IPS-18a (cell line): ENCODE measurements at regions not wholly inside any gene's neighbourhood (a gene's known extent, or its start where the extent isn't known, plus 50 kb on each side); places are given as distances from the start of the nearest gene placed in this dataset.
"Not testable (repeated sequence)": the region's sequence is repeated elsewhere in the genome, so short reads cannot be mapped to it uniquely, and the experiment has no call there.

Experiments used
- H3K27ac ChIP-seq: one replicate; pipeline ENCODE4 v1.5.1; 2013; ENCODE audit warnings: low read length
- H3K27me3 ChIP-seq: one replicate; pipeline ENCODE4 v1.6.1; 2013; ENCODE audit warnings: mild to moderate bottlenecking, low read length; ENCODE audit not compliant: control insufficient read depth, insufficient read depth
- H3K36me3 ChIP-seq: one replicate; pipeline ENCODE4 v1.6.1; 2013; ENCODE audit warnings: low read depth, low read length; ENCODE audit not compliant: control insufficient read depth
- H3K4me1 ChIP-seq: one replicate; pipeline ENCODE4 v1.6.1; 2013; ENCODE audit warnings: low read depth, low read length; ENCODE audit not compliant: control insufficient read depth
- H3K4me3 ChIP-seq: one replicate; pipeline ENCODE4 v1.5.1; 2013; ENCODE audit warnings: low read length
- H3K9ac ChIP-seq: one replicate; pipeline ENCODE4 v1.6.1; 2013; ENCODE audit warnings: mild to moderate bottlenecking, low read length, moderate library complexity
- H3K9me3 ChIP-seq: one replicate; pipeline ENCODE4 v1.6.1; 2013; ENCODE audit warnings: low read depth, low read length; ENCODE audit not compliant: control insufficient read depth

DNA sequence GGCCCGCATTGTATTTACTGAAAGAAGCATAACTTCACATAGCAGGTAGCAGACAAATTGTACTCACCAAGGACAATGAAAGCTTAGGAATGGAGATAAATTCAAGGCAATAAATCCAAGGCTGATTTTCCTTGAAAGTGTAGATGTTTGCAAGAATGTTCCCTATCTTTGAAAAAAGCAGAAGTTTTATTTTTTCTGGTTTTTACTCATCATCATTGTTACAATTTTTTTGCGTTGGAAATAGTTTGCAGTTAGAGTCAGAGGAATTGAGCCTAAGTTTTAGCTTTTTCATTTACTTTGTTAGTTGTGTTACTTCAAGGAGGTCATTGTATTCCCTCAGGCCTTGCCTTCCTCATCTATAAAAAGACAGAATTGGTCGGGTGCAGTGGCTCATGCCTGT lies 213.9 kb upstream of the TBL1XR1 start:
- Histone ChIP-seq H3K9ac (no peak overlapping the region), H3K27ac (no peak overlapping the region), H3K4me3 (no peak overlapping the region), H3K9me3 (no peaks in the 10 kb centered on the region), H3K27me3 (no peaks in the 10 kb centered on the region), H3K4me1 (no peaks in the 10 kb centered on the region), H3K36me3 (no peaks in the 10 kb centered on the region)

DNA sequence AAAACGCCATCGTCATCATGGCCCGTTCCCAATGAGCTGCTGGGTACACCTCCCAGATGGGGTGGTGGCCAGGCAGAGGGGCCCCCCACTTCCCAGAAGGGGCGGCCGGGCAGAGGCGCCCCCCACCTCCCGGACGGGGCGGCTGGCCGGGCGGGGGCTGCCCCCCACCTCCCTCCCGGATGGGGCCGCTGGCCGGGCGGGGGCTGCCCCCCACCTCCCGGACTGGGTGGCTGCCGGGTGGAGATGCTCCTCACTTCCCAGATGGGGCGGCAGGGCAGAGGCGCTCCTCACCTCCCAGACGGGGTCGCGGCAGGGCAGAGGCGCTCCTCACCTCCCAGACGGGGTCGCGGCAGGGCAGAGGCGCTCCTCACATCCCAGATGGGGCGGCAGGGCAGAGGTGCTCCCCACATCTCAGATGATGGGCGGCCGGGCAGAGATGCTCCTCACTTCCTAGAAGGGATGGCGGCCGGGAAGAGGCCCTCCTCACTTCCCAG lies 215.4 kb upstream of the TBL1XR1 start:
- H3K27ac ChIP-seq, H3K4me1 ChIP-seq, H3K36me3 ChIP-seq, H3K9ac ChIP-seq, H3K9me3 ChIP-seq, H3K27me3 ChIP-seq, H3K4me3 ChIP-seq: not testable (repeated sequence)

DNA sequence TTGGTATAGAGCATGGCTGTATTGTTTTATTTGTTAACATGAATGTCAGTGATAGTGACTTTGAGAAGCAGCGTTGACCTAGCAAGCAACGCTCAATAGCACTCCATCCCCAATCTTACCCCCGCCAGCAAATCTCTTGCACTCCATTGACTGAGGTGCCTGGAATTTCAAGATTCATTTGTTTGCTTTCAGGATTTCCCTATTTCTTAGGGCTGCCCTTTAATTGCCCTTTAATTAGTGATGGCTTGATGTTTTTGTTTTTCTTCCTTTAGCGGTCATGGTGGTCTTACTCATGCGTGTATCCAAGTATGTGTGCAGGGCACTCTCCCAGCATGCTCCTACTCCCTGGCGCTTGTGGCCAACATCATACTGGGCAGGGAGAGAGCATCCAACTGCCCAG lies 216.8 kb upstream of the TBL1XR1 start:
- Histone ChIP-seq H3K36me3 (no peaks in the 10 kb centered on the region), H3K27ac (no peak overlapping the region), H3K27me3 (no peaks in the 10 kb centered on the region), H3K9me3 (no peaks in the 10 kb centered on the region), H3K4me1 (no peaks in the 10 kb centered on the region), H3K4me3 (no peak overlapping the region), H3K9ac (no peak overlapping the region)

DNA sequence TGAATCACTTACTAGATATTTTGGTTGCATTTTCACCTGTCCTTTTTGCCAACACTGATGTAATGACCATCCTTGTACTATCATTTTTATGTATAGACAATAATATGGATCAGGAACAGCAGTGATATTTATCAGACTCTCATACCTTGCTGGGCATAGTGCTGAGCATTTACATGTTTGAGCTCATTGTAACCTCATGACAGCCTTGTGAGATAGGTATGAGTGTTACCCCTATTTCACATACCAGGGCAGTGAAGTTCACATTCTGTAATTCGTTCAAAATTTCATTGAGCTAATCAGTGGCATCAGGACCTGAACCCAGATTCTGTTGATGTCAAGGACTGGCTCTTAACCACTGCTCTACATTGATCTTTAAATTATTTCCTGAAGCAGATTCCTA lies 221.5 kb upstream of the TBL1XR1 start:
- Histone ChIP-seq H3K4me1 (no peaks in the 10 kb centered on the region), H3K27me3 (no peaks in the 10 kb centered on the region), H3K9me3 (no peaks in the 10 kb centered on the region), H3K27ac (no peak overlapping the region), H3K4me3 (no peak overlapping the region), H3K9ac (no peak overlapping the region), H3K36me3 (no peaks in the 10 kb centered on the region)

DNA sequence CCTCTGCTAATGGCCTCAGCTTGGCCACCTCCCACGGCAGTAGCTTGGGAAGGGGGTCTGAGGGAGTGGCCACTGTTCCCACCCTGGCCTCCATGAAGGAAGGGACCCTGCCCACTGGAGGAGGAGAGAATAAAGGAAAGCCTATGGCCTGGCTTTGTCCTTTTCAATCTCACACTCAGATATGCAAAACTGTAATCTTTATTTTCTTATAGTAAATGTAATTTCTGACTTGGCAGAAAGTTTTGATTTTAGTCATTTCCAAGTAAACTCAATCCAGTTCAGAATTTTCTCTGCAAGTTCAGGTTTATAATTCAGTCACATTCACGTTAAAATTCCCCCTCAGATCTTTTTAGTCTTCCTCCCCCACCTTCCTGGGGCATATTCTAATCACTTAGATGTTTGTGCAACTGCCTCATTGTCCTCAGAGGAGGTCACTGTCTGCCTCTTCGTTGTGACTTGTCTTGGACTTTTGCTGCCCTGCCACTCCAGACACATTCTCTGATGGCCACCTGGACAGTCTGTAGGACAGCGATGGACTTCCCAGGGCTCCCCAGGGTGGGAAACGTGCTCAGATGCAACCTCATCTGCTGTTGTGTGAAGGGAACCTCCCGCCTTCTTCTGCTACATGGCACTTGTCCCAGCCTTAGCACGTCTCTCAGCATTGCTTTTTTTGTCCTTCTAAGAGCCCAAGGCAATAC lies 222.8 kb upstream of the TBL1XR1 start:
- H3K4me3 ChIP-seq: no peak overlapping the region
- H3K9me3 ChIP-seq: no peaks in the 10 kb centered on the region
- peaks cover 7% of the 10 kb centered on the region for H3K4me1 ChIP-seq
- H3K9ac ChIP-seq: no peak overlapping the region
- no peak overlapping the region for H3K27ac ChIP-seq
- no peaks in the 10 kb centered on the region for H3K27me3 ChIP-seq
- no peaks in the 10 kb centered on the region for H3K36me3 ChIP-seq

DNA sequence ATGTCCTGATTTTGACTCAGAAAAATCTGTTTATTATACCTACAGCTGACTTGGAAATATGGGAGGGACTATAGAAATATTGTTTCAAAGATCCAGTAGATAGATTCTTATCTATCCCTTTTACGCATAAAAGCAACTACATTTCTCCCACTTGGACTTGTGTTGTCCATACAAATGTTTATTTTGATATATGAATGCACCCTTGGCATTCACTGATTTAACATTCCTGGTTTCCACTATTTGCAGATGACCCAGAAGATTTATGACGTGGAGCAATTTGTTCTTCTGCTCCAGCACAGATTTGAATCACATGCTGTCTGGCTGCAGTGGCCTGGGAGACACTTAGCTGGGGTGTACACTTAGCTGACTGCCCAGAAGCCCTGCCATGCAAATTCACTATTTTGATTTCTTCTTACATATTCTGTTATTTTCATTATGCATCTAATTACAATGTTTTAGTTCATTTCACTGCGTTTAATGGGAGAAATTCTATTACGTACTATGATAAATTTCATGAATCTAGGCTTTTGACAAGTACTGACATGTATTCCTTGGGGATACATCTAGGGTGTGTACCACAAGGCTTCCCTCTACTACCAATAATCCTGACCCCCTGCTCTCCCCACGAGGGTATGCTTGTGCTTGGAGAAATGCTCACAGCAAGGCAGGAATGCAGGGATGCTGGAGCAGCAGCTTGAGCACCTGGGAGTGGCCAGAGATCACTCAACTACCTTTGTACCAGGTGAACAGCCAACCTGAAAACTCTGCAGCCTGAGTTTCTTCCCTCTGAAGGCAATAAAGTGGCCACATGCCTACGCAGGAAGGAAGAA lies 223.6 kb upstream of the TBL1XR1 start:
- H3K9ac ChIP-seq: no peak overlapping the region
- no peaks in the 10 kb centered on the region for H3K27me3 ChIP-seq
- H3K36me3 ChIP-seq: no peaks in the 10 kb centered on the region
- H3K9me3 ChIP-seq: no peaks in the 10 kb centered on the region
- H3K4me3 ChIP-seq: no peak overlapping the region
- H3K27ac ChIP-seq: no peak overlapping the region
- H3K4me1 ChIP-seq: peaks cover 7% of the 10 kb centered on the region

DNA sequence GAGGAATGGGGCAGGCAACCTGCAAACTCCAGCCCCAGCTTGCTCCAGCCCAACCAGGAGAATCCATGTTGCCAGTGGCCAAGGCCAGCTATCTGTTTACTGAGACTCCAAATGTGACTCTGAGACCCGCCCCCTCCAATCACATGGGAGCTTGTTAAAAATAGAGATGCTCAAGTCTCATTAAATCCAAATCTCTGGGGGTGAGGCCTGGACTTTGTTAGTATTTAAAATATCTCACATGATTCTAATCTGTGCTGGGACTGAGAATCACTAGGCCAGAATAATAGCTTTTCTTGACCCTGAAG lies 224.2 kb upstream of the TBL1XR1 start:
- Histone ChIP-seq H3K27me3 (no peaks in the 10 kb centered on the region), H3K27ac (no peak overlapping the region), H3K9ac (no peak overlapping the region), H3K36me3 (no peaks in the 10 kb centered on the region), H3K9me3 (no peaks in the 10 kb centered on the region), H3K4me3 (no peak overlapping the region), H3K4me1 (peaks cover 7% of the 10 kb centered on the region)

DNA sequence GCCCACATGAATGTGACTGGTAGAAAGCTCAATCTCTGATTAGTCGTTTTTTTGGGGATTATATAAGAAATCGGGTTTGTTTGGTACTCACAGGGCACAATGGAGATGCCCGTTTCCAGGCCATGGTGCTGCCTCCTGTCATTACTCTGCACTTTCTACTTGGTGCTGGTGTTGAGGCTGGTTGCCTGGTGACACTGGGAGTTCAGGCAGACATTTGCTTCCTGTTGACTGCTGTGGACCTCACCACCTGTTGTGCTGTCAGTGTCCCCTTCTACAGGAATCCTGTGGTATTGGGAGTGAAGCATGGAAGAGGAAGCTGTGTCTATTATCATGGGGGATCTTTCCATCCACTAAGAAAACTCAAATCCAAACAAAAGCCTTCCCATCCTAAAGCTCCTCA lies 227.2 kb upstream of the TBL1XR1 start:
- Histone ChIP-seq H3K9me3 (no peaks in the 10 kb centered on the region), H3K4me1 (peaks cover 11% of the 10 kb centered on the region), H3K36me3 (no peaks in the 10 kb centered on the region), H3K4me3 (no peak overlapping the region), H3K9ac (no peak overlapping the region), H3K27ac (no peak overlapping the region), H3K27me3 (no peaks in the 10 kb centered on the region)

DNA sequence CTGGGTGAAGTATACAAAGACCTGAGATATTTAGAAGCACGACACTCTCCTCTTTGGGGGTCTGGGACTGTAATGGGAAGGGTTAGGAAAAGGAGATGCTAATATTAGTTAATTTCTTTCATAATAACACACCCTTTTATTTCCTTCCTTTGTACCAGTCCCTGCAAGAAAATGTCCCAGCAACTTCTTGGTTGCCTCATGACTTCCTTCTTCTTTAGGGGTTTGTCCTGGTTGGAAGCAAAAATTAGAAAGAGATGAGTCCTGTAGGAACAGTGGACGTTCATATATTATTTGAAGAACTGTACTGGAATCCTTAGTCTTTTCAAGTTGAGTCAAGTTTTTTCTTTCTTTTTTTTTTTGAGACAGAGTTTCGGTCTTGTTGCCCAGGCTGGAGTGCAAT lies 227.8 kb upstream of the TBL1XR1 start:
- Histone ChIP-seq H3K27me3 (no peaks in the 10 kb centered on the region), H3K36me3 (no peaks in the 10 kb centered on the region), H3K27ac (no peak overlapping the region), H3K4me1 (peaks cover 12% of the 10 kb centered on the region), H3K4me3 (no peak overlapping the region), H3K9ac (no peak overlapping the region), H3K9me3 (no peaks in the 10 kb centered on the region)

DNA sequence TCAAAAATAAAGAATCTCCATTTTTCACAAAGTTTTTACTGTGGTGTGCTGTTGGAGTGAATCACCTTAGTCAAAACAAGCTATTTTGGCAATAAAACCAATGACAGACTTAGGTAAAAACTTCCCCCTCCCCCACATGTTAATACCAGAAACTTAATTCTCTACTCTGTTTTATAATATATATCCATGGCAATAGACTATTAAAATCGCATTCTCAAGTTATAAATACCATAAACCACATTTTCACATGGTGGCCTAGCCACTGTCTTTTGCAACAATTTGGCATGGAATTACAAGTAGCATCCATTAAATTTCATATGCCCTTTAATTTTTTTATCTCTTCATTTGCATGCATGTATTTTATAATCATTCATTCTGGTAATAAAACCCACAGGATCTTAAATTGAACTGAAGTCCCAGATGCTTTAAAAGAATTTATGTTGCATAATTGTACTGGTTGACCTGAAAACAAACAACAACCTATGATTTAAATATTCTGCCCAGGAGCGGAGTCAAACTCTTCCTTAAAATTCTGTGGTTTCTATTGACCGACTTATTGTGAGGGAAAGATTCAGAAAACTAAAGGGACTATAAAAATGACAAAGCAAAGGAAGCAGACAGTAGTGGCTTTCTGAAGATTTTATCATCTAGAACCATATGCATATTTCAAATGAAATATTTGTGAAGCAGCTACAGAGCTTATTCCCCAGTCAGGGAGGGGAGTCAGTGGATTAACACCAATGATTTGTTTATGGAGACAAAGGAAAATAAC lies 229.0 kb upstream of the TBL1XR1 start:
- Histone ChIP-seq H3K9ac (no peak overlapping the region), H3K9me3 (no peaks in the 10 kb centered on the region), H3K4me1 (peaks cover 22% of the 10 kb centered on the region), H3K27ac (no peak overlapping the region), H3K4me3 (no peak overlapping the region), H3K36me3 (no peaks in the 10 kb centered on the region), H3K27me3 (no peaks in the 10 kb centered on the region)

DNA sequence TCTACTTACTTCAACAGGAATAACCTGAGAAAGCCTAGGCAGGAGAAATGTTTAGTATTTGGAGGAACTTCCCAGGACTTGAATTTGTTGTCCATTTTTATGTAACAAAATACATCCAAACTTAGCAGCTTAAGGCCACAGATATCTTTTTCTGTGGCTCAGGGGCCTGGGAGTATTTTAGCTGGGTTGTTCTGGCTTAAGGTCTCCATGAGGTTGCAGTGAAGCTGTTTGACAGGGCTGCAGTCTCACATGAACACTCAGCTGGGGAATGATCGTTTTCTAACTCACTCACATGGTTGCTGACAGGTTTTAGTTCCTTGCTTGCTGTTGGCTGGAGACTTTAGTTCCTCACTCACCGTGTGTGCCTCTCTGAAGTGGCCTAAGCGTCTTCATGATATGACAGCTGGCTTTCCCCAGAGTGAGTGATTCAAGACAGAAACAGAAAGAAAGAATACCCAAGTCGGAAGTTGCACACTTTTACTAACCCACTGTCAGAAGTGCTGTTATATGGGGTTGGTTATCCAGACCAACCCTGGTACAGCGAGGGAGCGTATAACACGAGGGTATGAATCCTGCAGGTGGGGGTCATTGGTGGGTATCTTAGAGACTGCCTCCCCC lies 229.7 kb upstream of the TBL1XR1 start:
- H3K4me3 ChIP-seq: no peak overlapping the region
- H3K27ac ChIP-seq: no peak overlapping the region
- H3K9me3 ChIP-seq: no peaks in the 10 kb centered on the region
- no peak overlapping the region for H3K9ac ChIP-seq
- no peaks in the 10 kb centered on the region for H3K36me3 ChIP-seq
- H3K4me1 ChIP-seq: peaks cover 29% of the 10 kb centered on the region
- no peaks in the 10 kb centered on the region for H3K27me3 ChIP-seq
